ENCODE measurements at regions not wholly inside any gene's neighbourhood (a gene's known extent, or its start where the extent isn't known, plus 50 kb on each side); places are given as distances from the start of the nearest gene placed in this dataset.
"Not testable (repeated sequence)": the region's sequence is repeated elsewhere in the genome, so short reads cannot be mapped to it uniquely, and the experiment has no call there.

GRCh38 chr10:42883993-42884983, 101.7 kb downstream of the BMS1 start:
- DNase-seq, result no peak

GRCh38 chr10:42885491-42886270, 103.1 kb downstream of the BMS1 start:
- no peak for DNase-seq

GRCh38 chr10:42887734-42888503, 105.3 kb downstream of the BMS1 start:
- DNase-seq, result no peak

- no peak for DNase-seq
Observed at GRCh38 chr10:42888504-42889095, 106.0 kb downstream of the BMS1 start.

- no peak for DNase-seq
Observed at GRCh38 chr10:42896735-42897134, 114.1 kb downstream of the BMS1 start.

GRCh38 chr10:42898037-42898960, 115.7 kb downstream of the BMS1 start:
- no peak for DNase-seq

GRCh38 chr10:42899036-42899435, 116.4 kb downstream of the BMS1 start:
- DNase-seq, result no peak

- not testable (repeated sequence) for DNase-seq
Observed at GRCh38 chr10:42900346-42900745, 117.8 kb downstream of the BMS1 start.

- DNase-seq, result no peak
Observed at GRCh38 chr10:42911359-42911758, 128.8 kb downstream of the BMS1 start.

GRCh38 chr10:42916974-42917373, 134.4 kb downstream of the BMS1 start:
- no peak for DNase-seq

- no peak for DNase-seq
Observed at GRCh38 chr10:42917821-42918220, 135.2 kb downstream of the BMS1 start.

GRCh38 chr10:42921951-42922350, 139.4 kb downstream of the BMS1 start:
- no peak for DNase-seq

- no peak for DNase-seq
Observed at GRCh38 chr10:42924484-42924883, 141.9 kb downstream of the BMS1 start.

- no peak for DNase-seq
Observed at GRCh38 chr10:42926843-42927242, 144.2 kb downstream of the BMS1 start.

GRCh38 chr10:42928064-42928463, 145.5 kb downstream of the BMS1 start:
- DNase-seq, result no peak

GRCh38 chr10:42929236-42929635, 146.6 kb downstream of the BMS1 start:
- DNase-seq, result no peak

- DNase-seq, result no peak
Observed at GRCh38 chr10:42929993-42930392, 146.9 kb upstream of the RET start.

- no peak for DNase-seq
Observed at GRCh38 chr10:42930516-42931192, 146.2 kb upstream of the RET start.

GRCh38 chr10:42932116-42932515, 144.8 kb upstream of the RET start:
- no peak for DNase-seq

GRCh38 chr10:42932735-42933447, 144.0 kb upstream of the RET start:
- DNase-seq, result no peak

All from hindlimb muscle (tissue), 1 donor.